ENCODE measurements at regions not wholly inside any gene's neighbourhood (a gene's known extent, or its start where the extent isn't known, plus 50 kb on each side); places are given as distances from the start of the nearest gene placed in this dataset.

DNA sequence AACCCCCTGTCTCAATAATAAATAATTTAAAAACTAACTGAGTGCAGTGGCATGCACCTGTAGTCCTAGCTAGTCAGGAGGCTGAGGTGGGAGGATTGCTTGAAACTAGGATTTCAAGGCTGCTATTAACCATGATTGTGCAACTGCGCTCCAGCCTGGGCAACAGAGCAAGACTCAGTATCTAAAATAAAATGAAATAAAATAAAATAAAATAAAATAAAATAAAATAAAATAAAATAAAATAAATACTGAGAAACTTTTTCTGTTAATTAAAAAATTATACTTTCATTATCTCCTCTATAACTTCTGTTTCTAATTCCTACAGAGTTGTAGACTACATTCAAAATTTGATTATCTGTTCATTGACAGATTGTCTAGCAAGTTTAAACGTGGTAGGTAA lies 999.4 kb downstream of the ANKRD7 start:
- Mint-ChIP-seq H3K27me3 (ENCODE audit: low read depth in 2 of 2) (no peaks in the 10 kb centered on the region), H3K9me3 (peaks cover 4 to 7% of the 10 kb centered on the region in 2 donors), H3K4me1 (no peaks in the 10 kb centered on the region), H3K36me3 (no peaks in the 10 kb centered on the region), H3K4me3 (no peak overlapping the region), H3K27ac (no peak overlapping the region)
- Histone ChIP-seq H3K36me3 (ENCODE audit: control insufficient read depth, insufficient read depth, low read length) (no peaks in the 10 kb centered on the region), H3K27me3 (ENCODE audit: control insufficient read depth, insufficient read depth, low read length) (no peaks in the 10 kb centered on the region), H3K9me3 (ENCODE audit: control insufficient read depth, insufficient read depth, low read length) (peaks cover 5% of the 10 kb centered on the region), H3K4me1 (ENCODE audit: control insufficient read depth, insufficient read depth, low read length) (no peaks in the 10 kb centered on the region), H3K27ac (ENCODE audit: low read length) (no peak overlapping the region), H3K4me3 (ENCODE audit: low read length) (no peak overlapping the region)
- intact Hi-C loops (cut with micrococcal nuclease) = no loop called here
- TF ChIP-seq, protein P1, sequence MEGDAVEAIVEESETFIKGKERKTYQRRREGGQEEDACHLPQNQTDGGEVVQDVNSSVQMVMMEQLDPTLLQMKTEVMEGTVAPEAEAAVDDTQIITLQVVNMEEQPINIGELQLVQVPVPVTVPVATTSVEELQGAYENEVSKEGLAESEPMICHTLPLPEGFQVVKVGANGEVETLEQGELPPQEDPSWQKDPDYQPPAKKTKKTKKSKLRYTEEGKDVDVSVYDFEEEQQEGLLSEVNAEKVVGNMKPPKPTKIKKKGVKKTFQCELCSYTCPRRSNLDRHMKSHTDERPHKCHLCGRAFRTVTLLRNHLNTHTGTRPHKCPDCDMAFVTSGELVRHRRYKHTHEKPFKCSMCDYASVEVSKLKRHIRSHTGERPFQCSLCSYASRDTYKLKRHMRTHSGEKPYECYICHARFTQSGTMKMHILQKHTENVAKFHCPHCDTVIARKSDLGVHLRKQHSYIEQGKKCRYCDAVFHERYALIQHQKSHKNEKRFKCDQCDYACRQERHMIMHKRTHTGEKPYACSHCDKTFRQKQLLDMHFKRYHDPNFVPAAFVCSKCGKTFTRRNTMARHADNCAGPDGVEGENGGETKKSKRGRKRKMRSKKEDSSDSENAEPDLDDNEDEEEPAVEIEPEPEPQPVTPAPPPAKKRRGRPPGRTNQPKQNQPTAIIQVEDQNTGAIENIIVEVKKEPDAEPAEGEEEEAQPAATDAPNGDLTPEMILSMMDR (IDR thresholded peaks at IDR 0.05) = no peak
- DNase-seq = no peak
- WGBS (ENCODE audit: insufficient coverage) = 60% methylated on average over 1 of the region's 2 CpGs
- ATAC-seq = no peak

DNA sequence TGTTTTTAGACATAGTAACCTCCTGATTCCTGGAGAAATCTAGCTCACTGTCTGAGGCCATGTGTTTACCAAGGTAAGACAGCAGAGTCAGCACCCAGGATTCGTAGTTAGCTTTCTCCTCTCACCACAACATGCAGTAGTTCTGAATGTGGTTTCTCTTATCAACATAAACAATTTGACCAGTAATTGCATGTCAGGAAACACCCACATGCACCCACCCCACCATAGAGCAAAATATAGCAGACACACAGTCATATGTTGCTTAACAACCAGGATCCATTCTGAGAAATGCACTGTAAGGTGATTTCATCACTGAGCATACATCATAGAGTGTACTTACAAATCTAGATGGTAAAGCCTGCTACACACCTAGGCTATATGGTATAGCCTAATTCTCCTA lies 1004.0 kb downstream of the ANKRD7 start:
- no peak overlapping the region for H3K27ac ChIP-seq (ENCODE audit: low read length)
- DNase-seq = no peak
- no peaks in the 10 kb centered on the region for H3K27me3 ChIP-seq (ENCODE audit: control insufficient read depth, insufficient read depth, low read length)
- no peak overlapping the region for H3K4me3 ChIP-seq (ENCODE audit: low read length)
- no peak overlapping the region for H3K27ac Mint-ChIP-seq
- no peak overlapping the region for H3K4me3 Mint-ChIP-seq
- 67% methylated on average over 1 of the region's 1 CpG for WGBS (ENCODE audit: insufficient coverage)
- no peaks in the 10 kb centered on the region for H3K4me1 Mint-ChIP-seq
- H3K9me3 ChIP-seq (ENCODE audit: control insufficient read depth, insufficient read depth, low read length) = no peaks in the 10 kb centered on the region
- H3K36me3 Mint-ChIP-seq = no peaks in the 10 kb centered on the region
- peaks cover 8 to 13% of the 10 kb centered on the region in 2 donors for H3K9me3 Mint-ChIP-seq
- intact Hi-C loops (cut with micrococcal nuclease) = no loop called here
- no peaks in the 10 kb centered on the region for H3K36me3 ChIP-seq (ENCODE audit: control insufficient read depth, insufficient read depth, low read length)
- H3K4me1 ChIP-seq (ENCODE audit: control insufficient read depth, insufficient read depth, low read length) = no peaks in the 10 kb centered on the region
- no peak for ATAC-seq
- TF ChIP-seq, protein P1 (IDR thresholded peaks at IDR 0.05) = no peak
- H3K27me3 Mint-ChIP-seq (ENCODE audit: low read depth in 2 of 2) = no peaks in the 10 kb centered on the region

DNA sequence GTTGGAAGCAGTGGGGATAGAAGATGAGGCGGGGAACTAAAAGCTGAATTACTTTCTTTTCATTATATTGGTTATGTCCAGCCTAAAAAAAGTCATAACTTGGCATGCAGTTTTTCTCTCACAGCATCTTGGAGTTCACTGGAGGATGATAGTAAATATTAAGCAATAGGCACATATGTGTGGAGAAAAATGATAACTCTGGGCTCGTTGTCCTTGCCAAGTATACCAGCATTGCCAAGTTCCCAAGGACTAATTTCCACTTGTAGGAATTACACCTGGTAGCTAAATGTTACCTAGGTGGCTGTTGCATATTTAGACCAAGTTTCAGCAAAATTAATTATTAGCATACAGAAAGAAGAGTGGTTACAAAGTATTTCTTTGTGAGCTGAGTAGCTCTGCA lies 1007.6 kb downstream of the ANKRD7 start:
- H3K4me3 Mint-ChIP-seq = no peak overlapping the region
- no peaks in the 10 kb centered on the region for H3K27me3 Mint-ChIP-seq (ENCODE audit: low read depth in 2 of 2)
- no peaks in the 10 kb centered on the region for H3K4me1 Mint-ChIP-seq
- Histone ChIP-seq H3K27ac (ENCODE audit: low read length) (no peak overlapping the region), H3K27me3 (ENCODE audit: control insufficient read depth, insufficient read depth, low read length) (no peaks in the 10 kb centered on the region), H3K4me3 (ENCODE audit: low read length) (no peak overlapping the region), H3K36me3 (ENCODE audit: control insufficient read depth, insufficient read depth, low read length) (no peaks in the 10 kb centered on the region), H3K9me3 (ENCODE audit: control insufficient read depth, insufficient read depth, low read length) (no peaks in the 10 kb centered on the region), H3K4me1 (ENCODE audit: control insufficient read depth, insufficient read depth, low read length) (no peaks in the 10 kb centered on the region)
- TF ChIP-seq, protein P1 (IDR thresholded peaks at IDR 0.05) = no peak
- 75% methylated on average over 2 of the region's 2 CpGs for WGBS (ENCODE audit: insufficient coverage)
- H3K9me3 Mint-ChIP-seq = peaks cover 7 to 20% of the 10 kb centered on the region in 2 donors
- no peak for DNase-seq
- no peaks in the 10 kb centered on the region for H3K36me3 Mint-ChIP-seq
- intact Hi-C loops (cut with micrococcal nuclease) = no loop called here
- no peak overlapping the region for H3K27ac Mint-ChIP-seq
- ATAC-seq = no peak

DNA sequence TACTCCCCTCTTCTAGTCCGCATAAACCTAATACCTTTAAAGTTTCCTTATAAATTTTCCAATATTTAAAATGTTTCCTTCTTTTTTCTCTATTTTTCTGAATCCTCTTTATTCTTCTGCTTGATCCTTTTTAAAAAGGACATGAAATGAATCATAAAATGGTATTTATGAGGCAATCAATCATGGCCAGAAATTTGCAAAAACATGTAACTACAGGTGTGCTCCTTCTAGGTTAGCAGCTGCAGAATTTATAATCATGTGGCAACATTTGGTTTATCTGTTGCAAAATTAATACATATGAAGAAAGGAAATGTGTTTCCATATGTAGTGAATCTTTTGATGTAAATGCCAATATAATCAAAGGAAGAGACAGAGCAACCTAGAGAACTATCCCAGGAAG lies 1008.5 kb downstream of the ANKRD7 start:
- intact Hi-C loops (cut with micrococcal nuclease) = no loop called here
- Histone ChIP-seq H3K36me3 (ENCODE audit: control insufficient read depth, insufficient read depth, low read length) (no peaks in the 10 kb centered on the region), H3K27ac (ENCODE audit: low read length) (no peak overlapping the region), H3K4me1 (ENCODE audit: control insufficient read depth, insufficient read depth, low read length) (no peaks in the 10 kb centered on the region), H3K4me3 (ENCODE audit: low read length) (no peak overlapping the region), H3K9me3 (ENCODE audit: control insufficient read depth, insufficient read depth, low read length) (no peaks in the 10 kb centered on the region), H3K27me3 (ENCODE audit: control insufficient read depth, insufficient read depth, low read length) (no peaks in the 10 kb centered on the region)
- H3K27ac Mint-ChIP-seq = no peak overlapping the region
- no peaks in the 10 kb centered on the region for H3K36me3 Mint-ChIP-seq
- H3K4me1 Mint-ChIP-seq = no peaks in the 10 kb centered on the region
- ATAC-seq (no peak), DNase-seq (no peak)
- no peak overlapping the region for H3K4me3 Mint-ChIP-seq
- WGBS (ENCODE audit: insufficient coverage) = 73% methylated on average over 1 of the region's 1 CpG
- peaks cover 7 to 20% of the 10 kb centered on the region in 2 donors for H3K9me3 Mint-ChIP-seq
- TF ChIP-seq, protein P1 (IDR thresholded peaks at IDR 0.05) = no peak
- H3K27me3 Mint-ChIP-seq (ENCODE audit: low read depth in 2 of 2) = no peaks in the 10 kb centered on the region

Measured in natural killer cell (primary cell).